Motor neuron (in vitro differentiated cells): ENCODE measurements at regions not wholly inside any gene's neighbourhood (a gene's known extent, or its start where the extent isn't known, plus 50 kb on each side); places are given as distances from the start of the nearest gene placed in this dataset.

Source experiments
- ATAC-seq, 8 experiments: fragments of 200-7000 bp; cut with Tn5 transposase; replicated peaks in 6 of 8; 2 replicates each; pipeline ENCODE4 v1.8.0; 2021; ENCODE audit warnings: mild to moderate bottlenecking in 8 of 8, moderate library complexity in 8 of 8
- H3K27ac ChIP-seq, 2 donors: fragments of 250-450 bp; sonication (Bioruptor Pico); 2 replicates each; pipeline ENCODE4 v1.9.0; 2021; ENCODE audit warnings: antibody characterized with exemption in 2 of 2, mild to moderate bottlenecking in 2 of 2, moderate library complexity in 1 of 2
- H3K4me1 ChIP-seq, 2 donors: fragments of 250-450 bp; sonication (Bioruptor Pico); replicated peaks in 1 of 2; 2 replicates each; pipeline ENCODE4 v1.6.1; 2021; ENCODE audit warnings: antibody characterized with exemption in 2 of 2, mild to moderate bottlenecking in 2 of 2, moderate library complexity in 1 of 2
- H3K4me3 ChIP-seq, 5 donors: fragments of 250-450 bp; sonication (Bioruptor Pico); 2 replicates each; pipeline ENCODE4 v1.9.0; 2021; ENCODE audit warnings: antibody characterized with exemption in 5 of 5, mild to moderate bottlenecking in 5 of 5, moderate library complexity in 4 of 5
- WGBS, 10 experiments: fragments of 450-650 bp; shearing (Covaris generic); methylation state at CpG; one replicate each; pipeline ENCODE4 v1.0.0; 2022; 5-methylcytosine and 5-hydroxymethylcytosine counted together
- in situ Hi-C, 9 experiments: fragments of 400-800 bp; cut with MboI; loops; one replicate each; pipeline ENCODE4 v1.15.0; 2021; ENCODE audit warnings: low sequenced_read_pairs in 9 of 9, low pct_unique_long_range_greater_than_20kb in 2 of 9; ENCODE audit not compliant: unreplicated experiment in 9 of 9

- H3K4me3 ChIP-seq: no peak overlapping the region
- H3K4me1 ChIP-seq: peaks cover 0 to 3% of the 10 kb centered on the region in 2 donors
- WGBS, 10 experiments: 67 to 100% (median 93%) methylated on average over 1 to 3 of the region's 3 CpGs; no CpG with 5 or more reads in 2 of the 10 experiments
- in situ Hi-C loops: no loop called here
- no peak for ATAC-seq
- no peak overlapping the region for H3K27ac ChIP-seq
Measured at GRCh38 chr4:137651128-137651527, 118.8 kb upstream of the PCDH18 start.

DNA sequence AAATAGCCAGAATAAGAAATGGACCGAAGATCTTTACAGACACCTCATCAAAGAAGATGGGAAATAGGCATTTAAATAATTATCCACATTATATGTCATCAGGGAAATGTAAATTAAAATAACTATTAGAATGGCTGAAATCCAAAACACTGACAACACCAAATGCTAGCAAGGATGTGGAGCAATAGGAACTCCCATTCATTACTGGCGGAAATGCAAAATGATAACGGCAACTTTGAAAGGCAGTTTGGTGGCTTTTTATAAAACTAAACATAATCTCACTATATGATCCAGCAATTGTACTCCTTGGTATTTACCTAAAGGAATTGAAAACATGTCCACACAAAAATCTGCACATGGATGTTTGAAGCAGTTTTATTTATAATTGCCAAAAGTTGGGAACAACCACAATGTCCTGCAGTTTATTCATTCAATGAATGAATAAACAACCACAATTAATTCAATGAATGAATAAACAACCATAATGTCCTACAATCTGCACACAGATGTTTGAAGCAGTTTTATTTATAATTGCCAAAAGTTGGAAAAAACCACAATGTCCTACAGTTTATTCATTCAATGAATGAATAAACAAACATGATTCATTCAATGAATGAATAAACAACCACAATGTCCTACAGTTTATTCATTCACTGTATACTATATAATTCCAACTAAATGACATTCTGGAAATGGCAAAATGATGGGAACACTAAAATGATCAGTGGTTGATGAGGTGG, 117.6 kb upstream of the PCDH18 start:
- in situ Hi-C loops: no loop called here
- ATAC-seq: no peak

GRCh38 chr4:137648531-137648930, 116.2 kb upstream of the PCDH18 start:
- in situ Hi-C loops: no loop called here
- WGBS, 10 experiments: 18 to 92% (median 78%) methylated on average over 1 to 4 of the region's 4 CpGs
- Histone ChIP-seq H3K4me3 (no peak overlapping the region), H3K27ac (no peak overlapping the region), H3K4me1 (peaks cover 0 to 6% of the 10 kb centered on the region in 2 donors)
- peak in 4 of 8 experiments; percentile 18 to 76 (median 30) for ATAC-seq

More for the DNA sequence above, 117.6 kb upstream of the PCDH18 start:
- WGBS, 10 experiments: 91 to 100% (median 96%) methylated on average over 1 to 3 of the region's 3 CpGs
- no peak overlapping the region for H3K27ac ChIP-seq
- peaks cover 0 to 3% of the 10 kb centered on the region in 2 donors for H3K4me1 ChIP-seq
- no peak overlapping the region for H3K4me3 ChIP-seq

DNA sequence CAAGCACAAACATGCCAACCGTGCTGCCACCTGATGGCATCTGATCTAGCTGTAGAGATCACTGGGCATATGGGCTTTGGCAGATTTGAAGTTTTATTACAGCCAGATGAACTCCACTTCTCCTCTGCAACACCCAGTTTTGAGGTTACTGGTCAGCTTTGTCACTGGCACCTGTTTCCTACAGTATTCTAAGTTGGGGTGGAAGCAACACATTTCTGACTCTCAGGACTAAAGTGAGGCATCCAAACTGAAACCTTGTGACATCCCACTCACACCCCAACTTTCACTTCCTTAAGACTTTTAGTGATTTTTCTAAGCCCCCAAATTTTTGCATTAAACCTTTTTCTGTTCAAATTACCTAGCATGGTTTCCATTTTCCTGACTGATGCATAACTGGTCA, 115.1 kb upstream of the PCDH18 start:
- H3K27ac ChIP-seq: no peak overlapping the region
- H3K4me3 ChIP-seq: no peak overlapping the region
- in situ Hi-C loops: no loop called here
- peaks cover 0 to 3% of the 10 kb centered on the region in 2 donors for H3K4me1 ChIP-seq
- no peak for ATAC-seq
- 80 to 100% (median 100%) methylated on average over 1 of the region's 1 CpG; no CpG with 5 or more reads in 5 of the 10 experiments for WGBS, 10 experiments

GRCh38 chr4:137644201-137644600, 111.9 kb upstream of the PCDH18 start:
- peaks cover 0 to 3% of the 10 kb centered on the region in 2 donors for H3K4me1 ChIP-seq
- H3K4me3 ChIP-seq: no peak overlapping the region
- in situ Hi-C loops: no loop called here
- 0 to 83% (median 49%) methylated on average over 1 of the region's 1 CpG; no CpG with 5 or more reads in 2 of the 10 experiments for WGBS, 10 experiments
- no peak overlapping the region for H3K27ac ChIP-seq
- ATAC-seq: peak in 1 of 8 experiments; percentile 32

DNA sequence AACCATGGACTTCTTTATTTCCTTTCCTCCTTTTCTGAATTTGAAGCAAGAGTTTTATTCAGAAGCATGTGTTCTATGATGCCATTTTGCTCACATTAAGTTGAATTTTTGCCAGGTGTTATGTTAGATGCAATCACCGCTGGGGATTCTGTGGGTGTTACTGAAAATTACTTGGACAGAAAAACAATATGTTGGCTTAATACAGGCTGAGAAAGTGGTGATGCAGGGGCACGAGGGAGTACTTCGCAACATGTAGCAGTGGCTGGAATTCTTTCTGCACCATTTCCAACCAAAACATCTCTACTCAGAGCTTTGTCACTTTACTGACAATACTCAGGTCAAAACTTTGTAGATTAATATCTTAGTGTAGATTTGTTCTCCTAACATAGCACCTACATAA, 109.2 kb upstream of the PCDH18 start:
- H3K4me1 ChIP-seq: peaks cover 0 to 3% of the 10 kb centered on the region in 2 donors
- H3K27ac ChIP-seq: no peak overlapping the region
- 28 to 97% (median 82%) methylated on average over 1 to 3 of the region's 3 CpGs for WGBS, 10 experiments
- in situ Hi-C loops: no loop called here
- no peak overlapping the region for H3K4me3 ChIP-seq
- ATAC-seq: no peak

DNA sequence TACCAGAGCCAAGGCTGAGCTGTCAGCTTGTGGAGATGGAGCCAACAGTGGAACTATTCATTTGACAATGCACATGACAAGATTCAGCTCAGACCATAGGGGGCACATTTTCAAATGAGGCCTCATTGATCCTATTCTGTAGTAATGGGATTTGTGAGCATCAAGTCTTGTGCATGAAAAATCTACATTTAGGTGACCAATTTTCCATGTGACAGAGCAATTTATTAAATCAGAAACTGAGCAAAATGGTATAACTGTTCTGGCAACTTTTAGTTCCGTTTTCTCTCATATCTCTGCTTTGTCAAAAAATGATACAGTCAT, 108.5 kb upstream of the PCDH18 start:
- ATAC-seq: no peak
- 89 to 100% (median 100%) methylated on average over 1 of the region's 1 CpG; no CpG with 5 or more reads in 3 of the 10 experiments for WGBS, 10 experiments
- H3K4me1 ChIP-seq: peaks cover 0 to 3% of the 10 kb centered on the region in 2 donors
- no peak overlapping the region for H3K4me3 ChIP-seq
- in situ Hi-C loops: no loop called here
- H3K27ac ChIP-seq: no peak overlapping the region

DNA sequence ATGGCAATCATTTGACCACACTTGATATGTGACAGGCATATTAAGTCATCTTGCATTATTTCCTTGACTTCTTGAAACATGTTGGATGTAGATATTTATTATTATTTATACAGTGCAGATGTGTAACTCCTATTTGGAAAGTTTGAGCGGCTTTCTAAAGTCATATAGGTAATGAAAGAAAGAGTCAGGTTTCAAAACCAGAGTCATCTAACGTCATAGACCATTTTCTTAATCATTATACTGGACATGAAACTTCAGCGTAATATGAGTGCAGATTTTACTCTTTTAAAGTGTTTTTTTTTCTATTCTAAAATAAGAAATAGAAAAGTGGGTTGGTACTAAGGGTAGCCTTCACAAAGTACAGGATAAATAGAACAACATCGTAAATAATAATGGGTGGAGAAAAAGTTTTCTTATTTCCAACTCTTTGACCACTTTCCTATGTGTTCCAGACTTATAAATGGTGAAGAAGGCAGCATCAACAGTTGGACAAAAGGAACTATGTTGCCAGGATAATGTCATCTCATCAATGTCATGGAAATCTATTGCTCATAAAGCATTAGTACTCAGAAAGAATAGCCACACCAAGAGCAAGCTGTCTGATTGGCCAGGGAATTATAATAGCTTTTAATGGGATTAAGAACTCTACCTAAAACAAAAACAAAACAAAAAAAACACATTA, 108.0 kb upstream of the PCDH18 start:
- ATAC-seq: no peak
- in situ Hi-C loops: no loop called here

GRCh38 chr4:137638934-137639333, 106.6 kb upstream of the PCDH18 start:
- Histone ChIP-seq H3K4me3 (no peak overlapping the region), H3K27ac (no peak overlapping the region), H3K4me1 (no peaks in the 10 kb centered on the region)
- in situ Hi-C loops: no loop called here
- ATAC-seq: no peak
- 67 to 100% (median 90%) methylated on average over 1 to 2 of the region's 2 CpGs; no CpG with 5 or more reads in 3 of the 10 experiments for WGBS, 10 experiments

More for the DNA sequence above, 108.0 kb upstream of the PCDH18 start:
- Histone ChIP-seq H3K4me1 (peaks cover 0 to 3% of the 10 kb centered on the region in 2 donors), H3K4me3 (no peak overlapping the region), H3K27ac (no peak overlapping the region)
- 48 to 98% (median 90%) methylated on average over 3 to 4 of the region's 4 CpGs for WGBS, 10 experiments

- WGBS, 10 experiments: 38 to 91% (median 60%) methylated on average over 1 of the region's 1 CpG; no CpG with 5 or more reads in 3 of the 10 experiments
- Histone ChIP-seq H3K27ac (no peak overlapping the region), H3K4me1 (no peaks in the 10 kb centered on the region), H3K4me3 (no peak overlapping the region)
- in situ Hi-C loops: no loop called here
- no peak for ATAC-seq
Measured at GRCh38 chr4:137635601-137636000, 103.3 kb upstream of the PCDH18 start.

DNA sequence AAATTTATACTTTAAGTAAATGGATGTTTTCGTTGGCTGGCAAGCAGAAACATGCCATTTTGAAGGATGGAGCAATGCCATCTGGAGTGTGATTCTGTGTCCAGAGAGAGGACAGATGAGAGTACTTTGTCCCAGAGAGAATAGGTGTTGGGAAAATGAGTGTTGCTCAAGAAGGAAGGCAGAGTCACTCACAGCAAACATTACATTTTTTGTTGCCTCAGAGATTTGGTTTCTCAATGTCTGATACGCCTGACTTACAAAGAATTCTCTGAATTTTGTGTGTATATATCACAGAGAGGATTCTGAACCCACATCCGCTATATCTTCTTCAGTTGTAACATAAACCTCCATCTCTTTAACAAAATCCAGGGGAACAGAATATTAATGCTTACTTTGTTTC, 102.8 kb upstream of the PCDH18 start:
- Histone ChIP-seq H3K4me1 (no peaks in the 10 kb centered on the region), H3K27ac (no peak overlapping the region), H3K4me3 (no peak overlapping the region)
- in situ Hi-C loops: no loop called here
- 57 to 100% (median 87%) methylated on average over 2 to 3 of the region's 3 CpGs for WGBS, 10 experiments
- ATAC-seq: no peak

GRCh38 chr4:137632842-137633241, 100.5 kb upstream of the PCDH18 start:
- 33 to 100% (median 67%) methylated on average over 1 of the region's 1 CpG; no CpG with 5 or more reads in 4 of the 10 experiments for WGBS, 10 experiments
- no peak overlapping the region for H3K27ac ChIP-seq
- no peak overlapping the region for H3K4me3 ChIP-seq
- H3K4me1 ChIP-seq: no peaks in the 10 kb centered on the region
- ATAC-seq: no peak
- in situ Hi-C loops: no loop called here

- ATAC-seq: no peak
- 80 to 86% methylated on average over 1 of the region's 2 CpGs; no CpG with 5 or more reads in 8 of the 10 experiments for WGBS, 10 experiments
- in situ Hi-C loops: no loop called here
Measured at GRCh38 chr4:137631605-137632004, 99.3 kb upstream of the PCDH18 start.

More at GRCh38 chr4:137631605-137632004, 99.3 kb upstream of the PCDH18 start:
- H3K27ac ChIP-seq: no peak overlapping the region
- H3K4me1 ChIP-seq: peaks cover 8 to 12% of the 10 kb centered on the region in 2 donors
- H3K4me3 ChIP-seq: no peak overlapping the region
